HepG2 (cell line): ENCODE measurements at regions not wholly inside any gene's neighbourhood (a gene's known extent, or its start where the extent isn't known, plus 50 kb on each side); places are given as distances from the start of the nearest gene placed in this dataset.

Experiments
- ATAC-seq: fragments of 200-7000 bp; cut with Tn5 transposase; 3 replicates; pipeline ENCODE4 v1.9.1; 2020; ENCODE audit warnings: mild to moderate bottlenecking, moderate library complexity
- BruUV-seq: library from RNA; stranded (reverse); fragments of 400-500 nt; replicated peaks from 2 replicates; lab custom pipeline; 2021; lab: Mats Ljungman, UMichigan
- CTCF ChIA-PET: fragments of 300-600 bp; formaldehyde crosslinking; extraction: SDS; loops from one replicate; lab custom pipeline; 2021; ENCODE audit warnings: low total read pairs, inconsistent platforms, low intra/inter-chr PET ratio; lab: Yijun Ruan, JAX
- POLR2A ChIA-PET: fragments of 350-600 bp; sonication (Branson Sonifier 250); formaldehyde crosslinking; loops from one replicate; lab custom pipeline; 2020; ENCODE audit warnings: antibody characterized with exemption, inconsistent platforms; lab: Yijun Ruan, JAX
- DNase-seq: peaks from one replicate; pipeline ENCODE4 v3.0.0-alpha.2; 2015; ENCODE audit warnings: low spot score
- FAIRE-seq: peaks from 3 replicates; lab custom pipeline; 2011; peaks lifted over from hg19 to GRCh38; lab: Jason Lieb, UNC
- H2AFZ ChIP-seq: one replicate; pipeline ENCODE4 v1.6.1; 2011; ENCODE audit warnings: low read length, inconsistent platforms
- H3K27ac ChIP-seq: fragments of 300-600 bp; 3 replicates; pipeline ENCODE4 v1.8.0; 2011; ENCODE audit warnings: mixed run types, mild to moderate bottlenecking, mixed read lengths, low read length, inconsistent platforms; ENCODE audit not compliant: insufficient read depth; ENCODE audit errors: extremely low read length
- H3K27me3 ChIP-seq, 2 experiments: fragments of 200-600 bp in 1 of 2; 2 replicates in 1 of 2; 3 replicates in 1 of 2; pipeline versions ENCODE4 v1.6.0 to v1.8.0; 2011; ENCODE audit warnings: low read length in 2 of 2, mild to moderate bottlenecking in 2 of 2, moderate library complexity in 2 of 2, inconsistent platforms in 1 of 2; ENCODE audit not compliant: insufficient read depth in 2 of 2, control insufficient read depth in 1 of 2
- H3K36me3 ChIP-seq, 2 experiments: fragments of 200-600 bp in 1 of 2; replicated peaks in 1 of 2; 2 replicates in 1 of 2; 3 replicates in 1 of 2; pipeline versions ENCODE4 v1.5.1 to v1.8.0; 2011; ENCODE audit warnings: low read length in 2 of 2, inconsistent platforms in 1 of 2; ENCODE audit not compliant: insufficient read depth in 2 of 2, control insufficient read depth in 1 of 2
- H3K4me1 ChIP-seq: 2 replicates; pipeline ENCODE4 v1.5.1; 2012; ENCODE audit warnings: low read length, inconsistent platforms; ENCODE audit not compliant: insufficient read depth
- H3K4me2 ChIP-seq: 2 replicates; pipeline ENCODE4 v1.6.0; 2011; ENCODE audit warnings: low read depth, low read length, inconsistent platforms
- H3K4me3 ChIP-seq, 3 experiments: fragments of 200-600 bp in 1 of 3; sonication (generic), shearing (Covaris generic) in 1 of 3; replicated peaks in 1 of 3; 2 replicates each; pipeline ENCODE4 v1.5.1; 2011 to 2016; ENCODE audit warnings: low read length in 3 of 3, inconsistent platforms in 2 of 3, low read depth in 2 of 3, mild to moderate bottlenecking in 2 of 3, control low read depth in 1 of 3, mixed read lengths in 1 of 3; ENCODE audit not compliant: insufficient read depth in 1 of 3
- H3K79me2 ChIP-seq: one replicate; pipeline ENCODE4 v1.6.1; 2011; ENCODE audit warnings: low read length, inconsistent platforms; ENCODE audit not compliant: insufficient read depth
- H3K9ac ChIP-seq: 2 replicates; pipeline ENCODE4 v1.6.0; 2011; ENCODE audit warnings: mild to moderate bottlenecking, low read depth, low read length, inconsistent platforms; ENCODE audit not compliant: insufficient read depth
- H3K9me3 ChIP-seq: 2 replicates; pipeline ENCODE4 v1.5.1; 2012; ENCODE audit warnings: mild to moderate bottlenecking, low read length
- H4K20me1 ChIP-seq: 2 replicates; pipeline ENCODE4 v1.6.0; 2011; ENCODE audit warnings: inconsistent platforms, mild to moderate bottlenecking, low read length, moderate library complexity; ENCODE audit not compliant: insufficient read depth
- ATM ChIP-seq: fragments of 450-650 bp; IDR thresholded peaks from 2 replicates; pipeline ENCODE4 v1.7.1; 2017; ENCODE audit warnings: mild to moderate bottlenecking, borderline replicate concordance
- ELF3 ChIP-seq: IDR thresholded peaks from 2 replicates; pipeline ENCODE4 v1.6.1; 2016; ENCODE audit warnings: missing genetic modification reagents, missing compliant biosample characterization
- FOXA3 ChIP-seq: IDR thresholded peaks from 2 replicates; pipeline ENCODE4 v1.6.1; 2016; ENCODE audit warnings: missing genetic modification reagents, missing compliant biosample characterization
- FOXO1 ChIP-seq: sonication (generic); formaldehyde crosslinking; IDR thresholded peaks from 2 replicates; pipeline ENCODE4 v1.4.0; 2020; ENCODE audit warnings: missing genetic modification reagents
- KDM1A ChIP-seq: IDR thresholded peaks from 2 replicates; pipeline ENCODE4 v1.6.1; 2016; ENCODE audit warnings: missing compliant biosample characterization
- KDM3A ChIP-seq: IDR thresholded peaks from 2 replicates; pipeline ENCODE4 v1.6.1; 2018; ENCODE audit warnings: low read depth, missing compliant biosample characterization
- NFKBIZ ChIP-seq: IDR thresholded peaks from 2 replicates; pipeline ENCODE4 v1.6.1; 2018; ENCODE audit warnings: missing genetic modification reagents, missing compliant biosample characterization
- NR2F6 ChIP-seq, 2 experiments: IDR thresholded peaks; 2 replicates each; pipeline ENCODE4 v1.6.1; 2016; ENCODE audit warnings: antibody characterized with exemption in 1 of 2, mild to moderate bottlenecking in 1 of 2
- PHF5A ChIP-seq: IDR thresholded peaks from one replicate; pipeline ENCODE4 v1.6.1; 2018; ENCODE audit warnings: low read depth, missing genetic modification reagents; ENCODE audit not compliant: unreplicated experiment
- RFXANK ChIP-seq: IDR thresholded peaks from 2 replicates; pipeline ENCODE4 v1.6.1; 2016
- SPEN ChIP-seq: sonication (generic); formaldehyde crosslinking; IDR thresholded peaks from 2 replicates; pipeline ENCODE4 v1.5.1; 2020; ENCODE audit warnings: low read depth, mild to moderate bottlenecking, missing genetic modification reagents
- TCF7 ChIP-seq: sonication (generic); IDR thresholded peaks from 2 replicates; pipeline ENCODE4 v1.6.1; 2016; ENCODE audit warnings: antibody characterized with exemption, low read depth
- ZNF614 ChIP-seq: IDR thresholded peaks from 2 replicates; pipeline ENCODE4 v1.6.1; 2018; ENCODE audit warnings: missing biosample characterization, missing genetic modification reagents, inconsistent platforms, borderline replicate concordance
- ZNF644 ChIP-seq: IDR thresholded peaks from 2 replicates; pipeline ENCODE4 v1.6.1; 2016; ENCODE audit warnings: low read depth
- ZNF788 ChIP-seq: sonication (generic); formaldehyde crosslinking; IDR thresholded peaks from 2 replicates; pipeline ENCODE4 v1.5.0; 2020; ENCODE audit warnings: mild to moderate bottlenecking, missing genetic modification reagents, borderline replicate concordance
- ZSCAN20 ChIP-seq: sonication (generic); formaldehyde crosslinking; IDR thresholded peaks from 2 replicates; pipeline ENCODE4 v1.4.0; 2020; ENCODE audit warnings: missing genetic modification reagents, mild to moderate bottlenecking, borderline replicate concordance
- ZSCAN31 ChIP-seq: sonication (generic); formaldehyde crosslinking; IDR thresholded peaks from 2 replicates; pipeline ENCODE4 v1.5.0; 2020; ENCODE audit warnings: low read depth, mild to moderate bottlenecking, missing genetic modification reagents
- WGBS: methylation state at CpG from one replicate; pipeline ENCODE4 v1.1.6; 2017; ENCODE audit warnings: low lambda C conversion rate; 5-methylcytosine and 5-hydroxymethylcytosine counted together
- in situ Hi-C: cut with HindIII; loops from 2 replicates; pipeline ENCODE4 v1.10.0; 2017; ENCODE audit warnings: low pct_unique_long_range_greater_than_20kb; ENCODE audit not compliant: extremely low pct_ligation_motif_present
- intact Hi-C: fragments of 100-400 bp; cut with micrococcal nuclease; formaldehyde crosslinking; loops from one replicate; pipeline ENCODE4 v1.10.0; 2022; ENCODE audit not compliant: unreplicated experiment
- TF ChIP-seq, protein P1 (sequence below): IDR thresholded peaks from 2 replicates; pipeline ENCODE4 v1.6.1; 2016
- TF ChIP-seq, protein P2 (sequence below): IDR thresholded peaks from 2 replicates; pipeline ENCODE4 v1.6.1; 2016; ENCODE audit warnings: low read depth, missing genetic modification reagents, missing compliant biosample characterization

DNA sequence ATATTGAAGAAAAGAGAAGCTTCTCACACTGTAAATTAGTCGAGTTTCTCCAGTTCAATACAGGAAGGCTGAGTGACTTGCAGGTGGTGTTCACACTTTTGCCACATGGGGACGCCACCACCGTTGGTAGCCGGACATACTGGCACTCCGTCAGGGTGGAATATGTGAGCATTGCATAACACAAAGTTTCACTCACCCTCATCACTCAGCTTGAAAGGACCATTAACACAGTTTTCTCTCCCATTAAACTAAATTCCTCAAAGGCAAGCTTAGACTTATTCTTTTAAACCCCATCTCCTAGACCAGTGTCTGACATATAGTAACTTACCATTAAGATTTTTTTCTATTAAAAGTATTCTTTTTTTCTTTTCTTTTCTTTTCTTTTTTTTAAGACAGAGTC, 105.3 kb upstream of the SERBP1 start:
- Histone ChIP-seq H3K27ac (peak overlapping the region; percentile 82), H3K79me2 (no peaks in the 10 kb centered on the region)
- no TSS peak for BruUV-seq
- peak; percentile 58 for TF ChIP-seq FOXA3 (CRISPR knock-in tag)
- no peak for TF ChIP-seq TCF7
- peak; percentile 70; the same call in 1 of the 2 replicates for TF ChIP-seq NFKBIZ (CRISPR knock-in tag)
- peak; percentile 27; the same call in 1 of the 2 replicates for TF ChIP-seq KDM1A (CRISPR knock-in tag)
- peak; percentile 55; the same call in 1 of the 2 replicates for TF ChIP-seq ATM
- TF ChIP-seq ZNF614 (CRISPR knock-in tag) = peak; percentile 73; the same call in 1 of the 2 replicates
- TF ChIP-seq, protein P1, sequence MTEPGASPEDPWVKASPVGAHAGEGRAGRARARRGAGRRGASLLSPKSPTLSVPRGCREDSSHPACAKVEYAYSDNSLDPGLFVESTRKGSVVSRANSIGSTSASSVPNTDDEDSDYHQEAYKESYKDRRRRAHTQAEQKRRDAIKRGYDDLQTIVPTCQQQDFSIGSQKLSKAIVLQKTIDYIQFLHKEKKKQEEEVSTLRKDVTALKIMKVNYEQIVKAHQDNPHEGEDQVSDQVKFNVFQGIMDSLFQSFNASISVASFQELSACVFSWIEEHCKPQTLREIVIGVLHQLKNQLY (CRISPR knock-in tag) = peak; percentile 44; the same call in 1 of the 2 replicates
- TF ChIP-seq ZSCAN20 (CRISPR knock-in tag) = no peak
- TF ChIP-seq ZNF644 (CRISPR knock-in tag) = peak; percentile 49; the same call in 1 of the 2 replicates
- peak; percentile 54; the same call in 1 of the 2 replicates for TF ChIP-seq SPEN (CRISPR knock-in tag)
- TF ChIP-seq KDM3A (CRISPR knock-in tag) = peak; percentile 41; the same call in 1 of the 2 replicates
- TF ChIP-seq ELF3 = peak; percentile 60; the same call in 1 of the 2 replicates
- TF ChIP-seq ZSCAN31 (CRISPR knock-in tag) = peak; percentile 41; the same call in 1 of the 2 replicates
- TF ChIP-seq, protein P2, sequence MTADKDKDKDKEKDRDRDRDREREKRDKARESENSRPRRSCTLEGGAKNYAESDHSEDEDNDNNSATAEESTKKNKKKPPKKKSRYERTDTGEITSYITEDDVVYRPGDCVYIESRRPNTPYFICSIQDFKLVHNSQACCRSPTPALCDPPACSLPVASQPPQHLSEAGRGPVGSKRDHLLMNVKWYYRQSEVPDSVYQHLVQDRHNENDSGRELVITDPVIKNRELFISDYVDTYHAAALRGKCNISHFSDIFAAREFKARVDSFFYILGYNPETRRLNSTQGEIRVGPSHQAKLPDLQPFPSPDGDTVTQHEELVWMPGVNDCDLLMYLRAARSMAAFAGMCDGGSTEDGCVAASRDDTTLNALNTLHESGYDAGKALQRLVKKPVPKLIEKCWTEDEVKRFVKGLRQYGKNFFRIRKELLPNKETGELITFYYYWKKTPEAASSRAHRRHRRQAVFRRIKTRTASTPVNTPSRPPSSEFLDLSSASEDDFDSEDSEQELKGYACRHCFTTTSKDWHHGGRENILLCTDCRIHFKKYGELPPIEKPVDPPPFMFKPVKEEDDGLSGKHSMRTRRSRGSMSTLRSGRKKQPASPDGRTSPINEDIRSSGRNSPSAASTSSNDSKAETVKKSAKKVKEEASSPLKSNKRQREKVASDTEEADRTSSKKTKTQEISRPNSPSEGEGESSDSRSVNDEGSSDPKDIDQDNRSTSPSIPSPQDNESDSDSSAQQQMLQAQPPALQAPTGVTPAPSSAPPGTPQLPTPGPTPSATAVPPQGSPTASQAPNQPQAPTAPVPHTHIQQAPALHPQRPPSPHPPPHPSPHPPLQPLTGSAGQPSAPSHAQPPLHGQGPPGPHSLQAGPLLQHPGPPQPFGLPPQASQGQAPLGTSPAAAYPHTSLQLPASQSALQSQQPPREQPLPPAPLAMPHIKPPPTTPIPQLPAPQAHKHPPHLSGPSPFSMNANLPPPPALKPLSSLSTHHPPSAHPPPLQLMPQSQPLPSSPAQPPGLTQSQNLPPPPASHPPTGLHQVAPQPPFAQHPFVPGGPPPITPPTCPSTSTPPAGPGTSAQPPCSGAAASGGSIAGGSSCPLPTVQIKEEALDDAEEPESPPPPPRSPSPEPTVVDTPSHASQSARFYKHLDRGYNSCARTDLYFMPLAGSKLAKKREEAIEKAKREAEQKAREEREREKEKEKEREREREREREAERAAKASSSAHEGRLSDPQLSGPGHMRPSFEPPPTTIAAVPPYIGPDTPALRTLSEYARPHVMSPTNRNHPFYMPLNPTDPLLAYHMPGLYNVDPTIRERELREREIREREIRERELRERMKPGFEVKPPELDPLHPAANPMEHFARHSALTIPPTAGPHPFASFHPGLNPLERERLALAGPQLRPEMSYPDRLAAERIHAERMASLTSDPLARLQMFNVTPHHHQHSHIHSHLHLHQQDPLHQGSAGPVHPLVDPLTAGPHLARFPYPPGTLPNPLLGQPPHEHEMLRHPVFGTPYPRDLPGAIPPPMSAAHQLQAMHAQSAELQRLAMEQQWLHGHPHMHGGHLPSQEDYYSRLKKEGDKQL = no peak
- no peak for TF ChIP-seq NR2F6 (IDR thresholded peaks at IDR 0.05)
- peak; percentile 55; the same call in 1 of the 2 replicates for TF ChIP-seq NR2F6 (CRISPR knock-in tag; IDR thresholded peaks at IDR 0.05)
- TF ChIP-seq PHF5A (CRISPR knock-in tag) = peak; percentile 54
- peak; percentile 60; the same call in 1 of the 2 replicates for TF ChIP-seq FOXO1 (CRISPR knock-in tag)
- peak; percentile 56; the same call in 1 of the 2 replicates for TF ChIP-seq ZNF788 (CRISPR knock-in tag)
- no peak for TF ChIP-seq RFXANK (CRISPR knock-in tag)

More for the DNA sequence above, 105.3 kb upstream of the SERBP1 start:
- ChIA-PET POLR2A (interaction anchor here (0.9 to 4.4 kb wide), 4 partner anchors 9 to 224 kb away, joined by 3 to 114 read pairs (median 18); partner anchors contain the start of genes GADD45A and SERBP1), CTCF (interaction anchor here (1.5 to 2.3 kb wide), 2 partner anchors 26 to 225 kb away, joined by 8 to 20 read pairs; no protein-coding TSS in a partner anchor)
- DNase-seq (peak; percentile 80), ATAC-seq (peak; percentile 68), FAIRE-seq (peak; percentile 36)
- Histone ChIP-seq H3K4me1 (peaks cover 61% of the 10 kb centered on the region), H3K4me2 (peak overlapping the region; percentile 65), H4K20me1 (no peaks in the 10 kb centered on the region), H3K9ac (peak overlapping the region; percentile 65; the same call in 1 of the 2 replicates), H2AFZ (no peak overlapping the region), H3K36me3 (no peaks in the 10 kb centered on the region), H3K27me3 (no peaks in the 10 kb centered on the region), H3K4me3 (peak overlapping the region in 1 of 3 experiments; percentile 19; a peak in 1 of 6 replicates), H3K9me3 (no peaks in the 10 kb centered on the region; the same call in 1 of the 2 replicates)
- in situ Hi-C loops = loop anchor here (5.0 kb wide), 1 partner anchor 147 kb away; no protein-coding TSS in a partner anchor
- 0% methylated on average over 5 of the region's 5 CpGs for WGBS
- intact Hi-C loops = loop anchor here (1.0 to 10.0 kb wide), 4 partner anchors 26 to 319 kb away; no protein-coding TSS in a partner anchor
